A549 (cell line): ENCODE measurements at regions not wholly inside any gene's neighbourhood (a gene's known extent, or its start where the extent isn't known, plus 50 kb on each side); places are given as distances from the start of the nearest gene placed in this dataset.

Experiments
- ATAC-seq, 2 experiments: fragments of 200-7000 bp in 1 of 2; fragments of >200 bp in 1 of 2; cut with Nextera tagmentation in 1 of 2; cut with Tn5 transposase in 1 of 2; 3 replicates each; pipeline versions ENCODE4 v1.8.0 to v1.9.1; 2018 to 2020; ENCODE audit warnings: mild to moderate bottlenecking in 1 of 2, moderate library complexity in 1 of 2
- CTCF ChIA-PET: fragments of 300-600 bp; sonication (Branson Sonifier 250); formaldehyde crosslinking; extraction: SDS; loops from one replicate; lab custom pipeline; 2021; ENCODE audit warnings: antibody characterized with exemption, inconsistent platforms; lab: Yijun Ruan, JAX
- POLR2A ChIA-PET: fragments of 350-600 bp; formaldehyde crosslinking; extraction: SDS; loops from one replicate; lab custom pipeline; 2021; ENCODE audit warnings: antibody characterized with exemption, inconsistent platforms; lab: Yijun Ruan, JAX
- DNase-seq, 2 experiments: peaks; one replicate each; pipeline versions ENCODE4 v3.0.0 to v3.0.0-alpha.2; 2011 to 2016; ENCODE audit warnings: low read depth in 1 of 2, low spot score in 1 of 2
- FAIRE-seq: peaks from 2 replicates; lab custom pipeline; 2011; peaks lifted over from hg19 to GRCh38; lab: Jason Lieb, UNC
- H3K27ac ChIP-seq, 2 experiments: fragments of >200 bp; sonication (Bioruptor Twin); formaldehyde crosslinking; 3 replicates each; pipeline ENCODE4 v1.5.1; 2016 to 2017
- H3K4me1 ChIP-seq: fragments of >200 bp; sonication (Bioruptor Twin); formaldehyde crosslinking; 3 replicates; pipeline ENCODE4 v1.6.1; 2016
- H3K4me2 ChIP-seq: fragments of >200 bp; sonication (Bioruptor Twin); formaldehyde crosslinking; 3 replicates; pipeline ENCODE4 v1.6.1; 2016
- H3K4me3 ChIP-seq: fragments of >200 bp; sonication (Bioruptor Twin); formaldehyde crosslinking; 3 replicates; pipeline ENCODE4 v1.5.1; 2016
- H3K9me3 ChIP-seq: fragments of >200 bp; sonication (Bioruptor Twin); formaldehyde crosslinking; 3 replicates; pipeline ENCODE4 v1.6.1; 2016
- BHLHE40 ChIP-seq: IDR thresholded peaks from 2 replicates; pipeline ENCODE4 v1.6.1; 2012; ENCODE audit warnings: low read depth, low read length, inconsistent platforms
- CHD2 ChIP-seq: fragments of 150-350 bp; IDR thresholded peaks from 2 replicates; pipeline ENCODE4 v1.6.1; 2014; ENCODE audit warnings: low read length; ENCODE audit not compliant: partially characterized antibody
- CHD4 ChIP-seq: fragments of 200-600 bp; sonication (generic); IDR thresholded peaks from 2 replicates; pipeline ENCODE4 v1.6.1; 2016; ENCODE audit warnings: antibody characterized with exemption, mild to moderate bottlenecking, borderline replicate concordance
- CTCF ChIP-seq: fragments of >200 bp; sonication (Bioruptor Twin); formaldehyde crosslinking; IDR thresholded peaks from 3 replicates; pipeline ENCODE4 v1.5.1; 2016
- EP300 ChIP-seq, 2 experiments: fragments of >200 bp; sonication (Bioruptor Twin); formaldehyde crosslinking; IDR thresholded peaks; 2 replicates in 1 of 2; 3 replicates in 1 of 2; pipeline ENCODE4 v1.6.1; 2016 to 2017
- FOSB ChIP-seq: fragments of 250-450 bp; sonication (Bioruptor Pico); IDR thresholded peaks from 2 replicates; pipeline ENCODE4 v1.5.0; 2020; ENCODE audit warnings: mild to moderate bottlenecking, moderate library complexity
- HDAC2 ChIP-seq: fragments of 200-600 bp; sonication (generic); IDR thresholded peaks from 2 replicates; pipeline ENCODE4 v1.6.1; 2016
- HEYL ChIP-seq: fragments of 250-450 bp; sonication (Bioruptor Pico); IDR thresholded peaks from 2 replicates; pipeline ENCODE4 v1.8.0; 2021; ENCODE audit warnings: mild to moderate bottlenecking, moderate library complexity
- JUN ChIP-seq, 2 experiments: fragments of >200 bp; sonication (Bioruptor Twin); formaldehyde crosslinking; IDR thresholded peaks; 2 replicates in 1 of 2; 3 replicates in 1 of 2; pipeline ENCODE4 v1.6.1; 2016 to 2017
- KDM5A ChIP-seq: fragments of 200-600 bp; sonication (generic); IDR thresholded peaks from 2 replicates; pipeline ENCODE4 v1.6.1; 2016; ENCODE audit warnings: antibody characterized with exemption, mild to moderate bottlenecking
- MAFK ChIP-seq: fragments of 450-650 bp; IDR thresholded peaks from 2 replicates; pipeline ENCODE4 v1.6.1; 2014; ENCODE audit not compliant: partially characterized antibody
- MYC ChIP-seq: IDR thresholded peaks from 2 replicates; pipeline ENCODE4 v1.6.1; 2012; ENCODE audit warnings: mild to moderate bottlenecking, inconsistent platforms, low read length, improper control_type of control experiment, borderline replicate concordance
- NPAS2 ChIP-seq: fragments of 250-450 bp; sonication (Bioruptor Pico); IDR thresholded peaks from 2 replicates; pipeline ENCODE4 v1.8.0; 2022; ENCODE audit warnings: mild to moderate bottlenecking, moderate library complexity, borderline replicate concordance
- NR3C1 ChIP-seq: fragments of >200 bp; sonication (Bioruptor Twin); formaldehyde crosslinking; IDR thresholded peaks from 3 replicates; pipeline ENCODE4 v1.6.1; 2017
- POLR2A ChIP-seq: IDR thresholded peaks from 2 replicates; pipeline ENCODE4 v1.6.1; 2012; ENCODE audit warnings: mild to moderate bottlenecking, low read length
- RAD21 ChIP-seq, 2 experiments: fragments of >200 bp in 1 of 2; sonication (Bioruptor Twin) in 1 of 2; formaldehyde crosslinking in 1 of 2; IDR thresholded peaks in 1 of 2; conservative IDR thresholded peaks in 1 of 2; 2 replicates in 1 of 2; 3 replicates in 1 of 2; pipeline ENCODE4 v1.6.1; 2012 to 2018; ENCODE audit warnings: inconsistent platforms in 1 of 2
- RCOR1 ChIP-seq: fragments of 150-350 bp; IDR thresholded peaks from 2 replicates; pipeline ENCODE4 v1.6.1; 2014; ENCODE audit warnings: antibody characterized with exemption, low read length, low read depth
- SREBF2 ChIP-seq: fragments of 450-650 bp; IDR thresholded peaks from 2 replicates; pipeline ENCODE4 v1.6.1; 2014; ENCODE audit warnings: mild to moderate bottlenecking, moderate library complexity
- TFCP2L1 ChIP-seq: fragments of 250-450 bp; sonication (Bioruptor Pico); IDR thresholded peaks from 2 replicates; pipeline ENCODE4 v1.5.0; 2021; ENCODE audit warnings: mild to moderate bottlenecking
- USF2 ChIP-seq: fragments of 450-650 bp; IDR thresholded peaks from 2 replicates; pipeline ENCODE4 v1.6.1; 2014; ENCODE audit warnings: antibody characterized with exemption
- ZC3H11A ChIP-seq: fragments of 450-650 bp; IDR thresholded peaks from 2 replicates; pipeline ENCODE4 v1.6.1; 2014; ENCODE audit warnings: antibody characterized with exemption, mild to moderate bottlenecking
- ZFP36 ChIP-seq: fragments of 450-650 bp; IDR thresholded peaks from 2 replicates; pipeline ENCODE4 v1.6.1; 2014; ENCODE audit warnings: borderline replicate concordance; ENCODE audit not compliant: partially characterized antibody
- ZNF302 ChIP-seq: fragments of 250-450 bp; sonication (Bioruptor Pico); IDR thresholded peaks from 2 replicates; pipeline ENCODE4 v1.9.0; 2021; ENCODE audit warnings: inconsistent platforms, mild to moderate bottlenecking, moderate library complexity
- ZSCAN20 ChIP-seq: fragments of 250-450 bp; sonication (Bioruptor Pico); IDR thresholded peaks from 2 replicates; pipeline ENCODE4 v1.8.0; 2022; ENCODE audit warnings: mild to moderate bottlenecking, moderate library complexity
- WGBS: methylation state at CpG from one replicate; pipeline ENCODE4 v1.1.6; 2017; ENCODE audit errors: missing lambda C conversion rate; 5-methylcytosine and 5-hydroxymethylcytosine counted together

GRCh38 chr3:34844323-34844620 lies 795.1 kb upstream of the ARPP21 start:
- FAIRE-seq = no peak

GRCh38 chr3:34851137-34851536 lies 788.2 kb upstream of the ARPP21 start:
- Histone ChIP-seq H3K4me3 (no peak overlapping the region), H3K9me3 (no peaks in the 10 kb centered on the region), H3K27ac (no peak overlapping the region), H3K4me1 (no peaks in the 10 kb centered on the region), H3K4me2 (no peak overlapping the region)
- 46% methylated on average over 1 of the region's 1 CpG for WGBS
- CTCF ChIA-PET = no interaction called here
- TF ChIP-seq CHD4 (no peak), ZC3H11A (no peak), SREBF2 (no peak), BHLHE40 (no peak), ZFP36 (no peak), NPAS2 (no peak), POLR2A (no peak)
- DNase-seq = no peak
- FAIRE-seq = no peak
- no peak for ATAC-seq
- POLR2A ChIA-PET = no interaction called here

More at GRCh38 chr3:34844323-34844620, 795.1 kb upstream of the ARPP21 start:
- Histone ChIP-seq H3K9me3 (no peaks in the 10 kb centered on the region), H3K4me2 (no peak overlapping the region), H3K27ac (no peak overlapping the region), H3K4me3 (no peak overlapping the region), H3K4me1 (no peaks in the 10 kb centered on the region)
- DNase-seq (no peak), ATAC-seq (no peak)
- whole genome bisulfite sequencing = 13% methylated on average over 2 of the region's 2 CpGs
- ChIA-PET CTCF (no interaction called here), POLR2A (no interaction called here)
- no peak for TF ChIP-seq TFCP2L1 (CRISPR knock-in tag)
- no peak for TF ChIP-seq USF2
- no peak for TF ChIP-seq FOSB (CRISPR knock-in tag)
- TF ChIP-seq HEYL (CRISPR knock-in tag) = no peak
- TF ChIP-seq RAD21 (conservative IDR thresholded peaks at IDR 0.05 in 1 of 2, IDR thresholded peaks at IDR 0.05 in 1 of 2) = no peak
- peak; percentile 50 for TF ChIP-seq MAFK

- no peak for DNase-seq
- Histone ChIP-seq H3K9me3 (no peaks in the 10 kb centered on the region), H3K4me3 (no peak overlapping the region), H3K27ac (no peak overlapping the region), H3K4me2 (no peak overlapping the region), H3K4me1 (no peaks in the 10 kb centered on the region)
- POLR2A ChIA-PET = no interaction called here
- no peak for ATAC-seq
- 24% methylated on average over 1 of the region's 1 CpG for WGBS
- FAIRE-seq = no peak
- TF ChIP-seq JUN (IDR thresholded peaks at IDR 0.05) = no peak
- no peak for TF ChIP-seq EP300 (IDR thresholded peaks at IDR 0.05)
- no peak for TF ChIP-seq RCOR1
- no peak for TF ChIP-seq KDM5A
- TF ChIP-seq NR3C1 = no peak
- TF ChIP-seq HDAC2 = no peak
- TF ChIP-seq ZNF302 = no peak
- TF ChIP-seq ZSCAN20 (CRISPR knock-in tag) = no peak
- TF ChIP-seq CHD2 = no peak
- CTCF ChIA-PET = no interaction called here
Observed at GRCh38 chr3:34852844-34853439, 786.4 kb upstream of the ARPP21 start.

GRCh38 chr3:34856081-34856947 lies 783.0 kb upstream of the ARPP21 start:
- DNase-seq (no peak), ATAC-seq (no peak), FAIRE-seq (no peak)
- CTCF ChIA-PET = interaction anchor here (0.5 to 1.1 kb wide), 4 partner anchors 9 to 123 kb away, joined by 3 to 5 read pairs (median 3); no protein-coding TSS in a partner anchor
- no peak overlapping the region for H3K4me3 ChIP-seq
- no peaks in the 10 kb centered on the region for H3K4me1 ChIP-seq
- no peak for TF ChIP-seq CTCF
- TF ChIP-seq MYC = no peak
- TF ChIP-seq CHD4 = no peak
- TF ChIP-seq MAFK = no peak
- TF ChIP-seq ZSCAN20 (CRISPR knock-in tag) = no peak
- TF ChIP-seq NR3C1 = no peak
- 13% methylated on average over 7 of the region's 7 CpGs for WGBS
- H3K9me3 ChIP-seq = no peaks in the 10 kb centered on the region
- POLR2A ChIA-PET = interaction anchor here (0.6 kb wide), 1 partner anchor 147 kb away, joined by 7 read pairs; no protein-coding TSS in a partner anchor
- H3K4me2 ChIP-seq = no peak overlapping the region
- H3K27ac ChIP-seq = no peak overlapping the region
